Activated T-cell treated with anti-CD3 and anti-CD28 coated beads, Interleukin-2, amount 50 U/mL, for 72 hours (primary cell): ENCODE measurements at regions not wholly inside any gene's neighbourhood (a gene's known extent, or its start where the extent isn't known, plus 50 kb on each side); places are given as distances from the start of the nearest gene placed in this dataset.
"Not testable (repeated sequence)": the region's sequence is repeated elsewhere in the genome, so short reads cannot be mapped to it uniquely, and the experiment has no call there.

Experiments
- ATAC-seq, 2 donors: fragments of 150-1000 bp; cut with Tn5 transposase; replicated peaks in 1 of 2; 2 replicates each; pipeline ENCODE4 v1.10.0; 2021; ENCODE audit warnings: moderate library complexity in 2 of 2, mild to moderate bottlenecking in 1 of 2
- DNase-seq, 2 donors: peaks; one replicate each; pipeline ENCODE4 v3.0.0; 2021 to 2022; ENCODE audit warnings: mixed read lengths in 1 of 2
- H3K27ac Mint-ChIP-seq: one replicate; pipeline ENCODE4 v1.8.0; 2022; ENCODE audit warnings: mild to moderate bottlenecking, moderate library complexity, mixed read lengths
- H3K27me3 Mint-ChIP-seq: one replicate; pipeline ENCODE4 v1.8.0; 2022; ENCODE audit warnings: low read depth, mixed read lengths
- H3K36me3 Mint-ChIP-seq, 2 donors: one replicate each; pipeline ENCODE4 v1.8.0; 2022; ENCODE audit warnings: mixed read lengths in 2 of 2, mild to moderate bottlenecking in 1 of 2; ENCODE audit not compliant: insufficient read depth in 2 of 2
- H3K4me1 Mint-ChIP-seq: one replicate; pipeline ENCODE4 v1.8.0; 2022; ENCODE audit warnings: low read depth, mixed read lengths
- H3K4me3 Mint-ChIP-seq, 2 donors: one replicate each; pipeline ENCODE4 v1.8.0; 2022; ENCODE audit warnings: mild to moderate bottlenecking in 2 of 2, mixed read lengths in 2 of 2, moderate library complexity in 2 of 2
- H3K9me3 Mint-ChIP-seq, 2 donors: one replicate each; pipeline ENCODE4 v1.8.0; 2022; ENCODE audit warnings: mixed read lengths in 2 of 2

DNA sequence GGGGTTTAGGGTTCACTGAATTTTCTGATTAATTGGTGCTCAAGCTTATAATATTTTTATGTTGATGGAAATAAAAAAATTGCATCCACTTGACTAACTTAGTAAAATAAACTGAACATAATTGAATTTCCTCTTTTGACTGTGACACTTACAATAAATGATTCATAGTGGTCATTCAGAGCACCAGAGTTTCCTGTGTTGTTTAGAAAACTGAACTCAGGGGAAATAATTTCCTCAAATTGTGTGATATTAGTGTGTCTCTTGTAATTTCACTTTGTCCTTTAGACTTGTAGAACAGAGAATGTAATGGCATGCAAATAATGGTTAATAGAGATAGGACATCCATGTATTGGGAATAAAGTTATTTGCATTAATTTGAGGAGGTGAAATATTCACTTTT is 319.7 kb upstream of the MAN1A1 start:
- no peak overlapping the region for H3K27ac Mint-ChIP-seq
- no peak for ATAC-seq

DNA sequence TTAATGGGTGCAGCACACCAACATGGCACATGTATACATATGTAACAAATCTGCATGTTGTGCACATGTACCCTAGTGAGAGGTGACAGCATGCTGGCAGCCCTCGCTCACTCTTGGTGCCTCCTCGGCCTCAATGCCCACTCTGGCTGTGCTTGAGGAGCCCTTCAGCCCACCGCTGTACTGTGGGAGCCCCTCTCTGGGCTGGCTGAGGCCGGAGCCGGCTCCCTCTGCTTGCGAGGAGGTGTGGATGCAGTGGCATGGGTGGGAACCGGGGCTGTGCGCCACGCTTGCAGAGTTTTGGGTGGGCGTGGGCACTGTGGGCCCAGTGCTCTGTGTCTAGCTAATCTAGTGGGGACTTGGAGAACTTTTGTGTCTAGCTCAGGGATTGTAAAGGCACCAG is 315.9 kb upstream of the MAN1A1 start:
- H3K27me3 Mint-ChIP-seq, H3K9me3 Mint-ChIP-seq, H3K36me3 Mint-ChIP-seq, H3K4me3 Mint-ChIP-seq, DNase-seq, ATAC-seq, H3K4me1 Mint-ChIP-seq, H3K27ac Mint-ChIP-seq: not testable (repeated sequence)

More for the DNA sequence above, 319.7 kb upstream of the MAN1A1 start:
- no peaks in the 10 kb centered on the region for H3K9me3 Mint-ChIP-seq
- DNase-seq, result no peak
- peaks cover 6% of the 10 kb centered on the region for H3K27me3 Mint-ChIP-seq
- no peaks in the 10 kb centered on the region for H3K36me3 Mint-ChIP-seq
- no peaks in the 10 kb centered on the region for H3K4me1 Mint-ChIP-seq
- no peak overlapping the region for H3K4me3 Mint-ChIP-seq

DNA sequence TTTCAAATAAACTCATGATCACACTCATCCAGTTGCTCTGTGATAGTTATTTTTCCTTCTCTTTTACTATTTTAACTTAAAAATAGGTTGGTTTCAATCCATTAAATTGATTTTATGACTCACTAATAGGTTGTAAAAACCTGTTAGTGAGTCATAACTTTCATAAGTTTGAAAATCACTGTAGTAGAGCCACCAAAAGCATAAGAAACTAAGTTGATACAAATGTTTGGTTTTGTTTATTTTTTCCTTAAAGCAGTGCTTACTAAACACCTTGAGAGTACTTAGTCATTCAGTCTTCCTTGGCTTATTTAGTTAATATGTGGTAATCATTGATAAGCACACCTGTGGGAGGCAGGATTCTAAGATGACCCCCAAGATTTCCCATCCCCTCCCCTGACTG is 312.1 kb upstream of the MAN1A1 start:
- Mint-ChIP-seq H3K27me3 (no peaks in the 10 kb centered on the region), H3K4me1 (no peaks in the 10 kb centered on the region), H3K9me3 (no peaks in the 10 kb centered on the region), H3K27ac (no peak overlapping the region), H3K36me3 (no peaks in the 10 kb centered on the region), H3K4me3 (no peak overlapping the region)
- no peak for DNase-seq
- no peak for ATAC-seq

DNA sequence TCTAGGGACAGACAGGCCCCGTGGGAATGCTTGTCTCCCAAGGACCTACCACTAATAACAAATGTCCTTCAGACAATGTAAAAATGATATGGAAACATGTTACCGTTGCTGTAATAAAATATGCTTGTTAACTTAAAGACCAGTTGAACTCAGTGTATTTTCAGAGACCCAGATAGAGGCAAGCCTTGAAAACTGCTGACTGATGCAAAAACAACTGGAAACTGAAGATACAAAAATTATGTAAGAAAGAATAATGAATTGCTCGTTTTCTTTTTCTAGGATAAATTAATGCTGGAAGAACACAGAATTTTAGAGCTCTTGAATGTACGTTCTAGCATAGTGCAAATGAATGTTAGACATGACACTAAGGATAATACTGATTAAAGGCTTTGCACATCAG is 311.5 kb upstream of the MAN1A1 start:
- ATAC-seq (no peak), DNase-seq (no peak)
- Mint-ChIP-seq H3K27ac (no peak overlapping the region), H3K9me3 (no peaks in the 10 kb centered on the region), H3K36me3 (no peaks in the 10 kb centered on the region), H3K4me3 (no peak overlapping the region), H3K27me3 (no peaks in the 10 kb centered on the region), H3K4me1 (no peaks in the 10 kb centered on the region)

DNA sequence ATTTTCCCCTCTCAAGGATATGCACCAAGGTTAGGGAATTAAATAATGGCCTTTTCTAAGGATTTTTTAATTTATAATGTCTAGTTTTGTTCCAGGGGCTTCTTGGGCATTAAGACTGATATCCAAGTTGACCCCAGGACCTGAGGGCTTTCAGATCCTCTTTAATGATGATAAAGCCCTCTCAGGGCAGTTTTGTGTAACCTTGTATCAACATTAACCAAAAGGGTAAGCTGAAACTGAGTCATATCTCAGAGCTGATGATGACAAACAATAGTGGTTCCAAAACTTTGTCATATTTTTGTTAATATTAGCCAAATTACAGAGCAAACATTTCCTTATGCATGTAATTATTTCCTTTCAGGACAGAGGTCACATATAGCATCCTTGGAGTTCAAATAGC is 309.4 kb upstream of the MAN1A1 start:
- ATAC-seq, result no peak
- no peak overlapping the region for H3K27ac Mint-ChIP-seq

DNA sequence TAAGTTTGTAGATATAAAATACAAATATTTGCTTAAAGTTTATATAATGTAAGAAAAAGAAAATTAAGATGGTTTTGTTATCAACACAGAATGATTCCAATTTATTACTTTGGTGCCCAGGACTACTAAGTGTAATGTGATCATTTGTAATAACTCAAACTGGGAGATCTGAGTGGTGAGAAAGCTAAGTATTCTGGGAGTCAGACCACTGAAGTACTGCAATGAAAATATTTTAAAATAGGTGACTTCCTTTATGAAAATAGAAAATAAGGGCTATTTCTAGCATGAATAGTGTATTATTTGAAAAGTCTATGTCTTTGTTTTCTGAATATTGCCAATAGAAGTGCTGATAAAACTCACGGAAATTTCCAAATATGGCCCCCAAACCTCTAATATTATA is 305.6 kb upstream of the MAN1A1 start:
- no peak for ATAC-seq

More for the DNA sequence above, 309.4 kb upstream of the MAN1A1 start:
- no peak for DNase-seq
- Mint-ChIP-seq H3K9me3 (no peaks in the 10 kb centered on the region), H3K4me3 (no peak overlapping the region), H3K27me3 (no peaks in the 10 kb centered on the region), H3K36me3 (no peaks in the 10 kb centered on the region), H3K4me1 (no peaks in the 10 kb centered on the region)

DNA sequence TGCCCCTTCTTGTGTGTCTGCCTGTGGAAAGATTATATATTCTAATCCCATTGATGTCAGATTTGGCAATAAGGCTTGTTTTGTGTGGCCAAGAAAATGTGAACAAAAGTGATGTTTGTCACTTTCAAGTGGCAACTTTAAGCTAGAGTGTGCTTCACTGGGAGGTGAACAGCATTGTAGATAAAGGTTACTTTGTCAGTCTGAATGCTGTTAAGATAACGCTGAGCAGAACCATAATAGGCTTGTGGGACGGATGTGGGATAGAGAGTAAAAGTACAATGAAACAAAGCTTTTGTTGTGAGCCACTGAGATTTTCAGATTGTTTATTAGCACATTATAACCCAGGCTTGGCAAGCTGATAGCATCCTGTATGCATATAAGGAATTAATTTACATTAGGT is 303.8 kb upstream of the MAN1A1 start:
- Mint-ChIP-seq H3K36me3 (no peaks in the 10 kb centered on the region), H3K27me3 (no peaks in the 10 kb centered on the region), H3K4me1 (no peaks in the 10 kb centered on the region), H3K4me3 (no peak overlapping the region), H3K27ac (no peak overlapping the region), H3K9me3 (no peaks in the 10 kb centered on the region)
- ATAC-seq, result no peak
- DNase-seq, result no peak

More for the DNA sequence above, 305.6 kb upstream of the MAN1A1 start:
- no peaks in the 10 kb centered on the region for H3K36me3 Mint-ChIP-seq
- H3K27me3 Mint-ChIP-seq, result no peaks in the 10 kb centered on the region
- no peak overlapping the region for H3K27ac Mint-ChIP-seq
- H3K4me3 Mint-ChIP-seq, result no peak overlapping the region
- no peak for DNase-seq
- no peaks in the 10 kb centered on the region for H3K4me1 Mint-ChIP-seq
- H3K9me3 Mint-ChIP-seq, result no peaks in the 10 kb centered on the region

DNA sequence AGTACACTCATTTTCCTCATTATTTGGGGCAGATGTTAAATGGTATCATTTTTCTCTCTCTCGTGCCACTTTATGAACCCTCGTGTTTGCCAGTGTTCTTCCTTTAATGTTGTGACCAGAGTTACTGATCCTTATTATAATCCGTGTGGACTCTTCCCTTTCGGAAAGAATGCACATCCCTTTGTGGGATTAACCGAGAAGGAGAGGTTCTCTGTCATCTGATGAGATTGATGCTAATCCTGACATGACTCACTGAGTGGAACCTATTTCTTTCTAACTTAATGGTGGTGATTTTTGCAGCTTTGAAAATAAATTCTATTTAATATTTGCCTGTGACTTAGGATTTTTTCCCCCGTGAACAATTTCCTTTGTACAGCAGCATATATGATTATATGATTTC is 300.0 kb upstream of the MAN1A1 start:
- no peak overlapping the region for H3K4me3 Mint-ChIP-seq
- ATAC-seq (no peak), DNase-seq (no peak)
- no peaks in the 10 kb centered on the region for H3K27me3 Mint-ChIP-seq
- H3K36me3 Mint-ChIP-seq, result no peaks in the 10 kb centered on the region
- no peaks in the 10 kb centered on the region for H3K9me3 Mint-ChIP-seq
- no peak overlapping the region for H3K27ac Mint-ChIP-seq
- H3K4me1 Mint-ChIP-seq, result no peaks in the 10 kb centered on the region

DNA sequence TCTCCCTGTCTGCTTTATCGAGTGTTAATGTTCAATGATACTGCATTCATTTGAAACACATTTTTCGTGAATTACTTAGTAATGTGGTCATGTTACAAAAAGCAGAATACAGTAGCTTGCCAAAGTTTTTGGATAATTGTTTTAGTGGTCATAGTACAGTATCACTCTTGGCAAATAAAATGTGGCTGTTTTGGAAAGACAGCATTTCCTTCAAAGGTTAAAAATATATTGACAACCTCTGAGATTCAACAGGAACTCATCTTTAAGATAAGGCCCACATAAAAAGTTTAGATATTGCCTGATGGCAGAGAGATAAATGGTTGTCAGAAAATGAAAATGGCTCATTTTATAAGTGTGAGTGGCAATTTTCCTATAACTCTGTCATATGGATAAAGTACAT is 297.7 kb upstream of the MAN1A1 start:
- no peak for ATAC-seq
- no peak overlapping the region for H3K27ac Mint-ChIP-seq
- DNase-seq, result no peak
- no peaks in the 10 kb centered on the region for H3K36me3 Mint-ChIP-seq
- no peaks in the 10 kb centered on the region for H3K9me3 Mint-ChIP-seq
- no peaks in the 10 kb centered on the region for H3K4me1 Mint-ChIP-seq
- H3K4me3 Mint-ChIP-seq, result no peak overlapping the region
- H3K27me3 Mint-ChIP-seq, result no peaks in the 10 kb centered on the region

DNA sequence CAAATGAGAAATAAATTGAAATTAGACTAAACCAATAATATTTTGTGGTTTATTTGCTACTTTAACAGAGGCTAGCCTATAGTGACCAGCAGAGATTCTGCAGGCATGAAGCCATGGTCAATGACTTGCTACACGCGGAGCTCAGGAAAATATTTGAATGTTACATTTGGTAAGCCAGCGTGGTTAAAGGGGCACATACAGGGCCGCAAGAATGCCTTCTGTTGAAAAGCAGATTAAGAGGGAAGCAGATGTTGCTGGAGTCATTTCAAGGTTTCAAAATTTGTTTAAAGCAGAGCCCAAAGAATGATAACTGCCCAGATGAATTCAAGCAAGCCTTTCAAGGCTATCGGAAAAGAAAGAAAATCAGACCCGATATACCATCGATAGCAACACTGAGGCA is 294.3 kb upstream of the MAN1A1 start:
- Mint-ChIP-seq H3K27ac (no peak overlapping the region), H3K27me3 (no peaks in the 10 kb centered on the region), H3K9me3 (no peaks in the 10 kb centered on the region), H3K36me3 (no peaks in the 10 kb centered on the region), H3K4me1 (no peaks in the 10 kb centered on the region), H3K4me3 (no peak overlapping the region)
- ATAC-seq (no peak), DNase-seq (no peak)

DNA sequence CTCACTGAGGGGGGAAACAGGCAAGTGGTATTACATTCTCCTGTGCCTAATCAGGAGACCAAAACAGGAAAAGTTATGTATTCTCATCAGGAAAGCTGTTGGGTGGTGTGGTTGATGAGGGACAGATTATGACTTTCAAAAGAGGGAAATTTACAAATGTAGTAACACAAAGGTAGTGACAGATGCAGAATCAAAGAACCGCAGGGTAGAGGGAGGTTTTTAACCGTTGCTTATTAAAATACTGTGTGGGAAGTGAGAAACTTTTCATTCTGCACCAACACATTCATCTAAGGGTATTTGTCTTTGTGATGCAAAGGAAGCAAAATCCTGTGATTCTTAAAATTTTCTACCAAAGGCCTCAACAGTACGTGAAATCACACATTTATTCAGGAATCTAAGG is 288.2 kb upstream of the MAN1A1 start:
- ATAC-seq (no peak), DNase-seq (no peak)
- no peaks in the 10 kb centered on the region for H3K9me3 Mint-ChIP-seq
- no peaks in the 10 kb centered on the region for H3K36me3 Mint-ChIP-seq
- no peak overlapping the region for H3K27ac Mint-ChIP-seq
- no peaks in the 10 kb centered on the region for H3K27me3 Mint-ChIP-seq
- no peak overlapping the region for H3K4me3 Mint-ChIP-seq
- peaks cover 6% of the 10 kb centered on the region for H3K4me1 Mint-ChIP-seq

DNA sequence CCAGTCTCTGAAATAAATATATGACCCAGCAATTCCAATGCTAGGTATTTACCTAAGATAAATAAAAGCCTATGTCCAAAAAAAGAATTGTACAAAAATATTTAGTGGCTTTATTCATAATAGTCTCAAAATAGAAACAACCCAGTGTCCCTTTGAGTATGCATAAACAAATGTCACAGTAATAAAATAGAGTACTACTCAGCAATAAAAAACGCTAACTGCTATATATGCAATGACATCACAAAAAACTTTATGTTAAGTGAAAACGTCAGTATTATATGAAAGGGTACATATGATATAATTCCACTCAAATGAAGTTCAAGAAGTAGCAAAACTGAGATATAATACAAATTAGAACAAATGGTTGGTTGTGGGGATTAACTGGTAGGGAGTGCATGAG is 286.5 kb upstream of the MAN1A1 start:
- no peak for ATAC-seq
- H3K36me3 Mint-ChIP-seq, result no peaks in the 10 kb centered on the region
- no peak overlapping the region for H3K27ac Mint-ChIP-seq
- DNase-seq, result no peak
- H3K9me3 Mint-ChIP-seq, result no peaks in the 10 kb centered on the region
- no peaks in the 10 kb centered on the region for H3K27me3 Mint-ChIP-seq
- peaks cover 6% of the 10 kb centered on the region for H3K4me1 Mint-ChIP-seq
- H3K4me3 Mint-ChIP-seq, result no peak overlapping the region

DNA sequence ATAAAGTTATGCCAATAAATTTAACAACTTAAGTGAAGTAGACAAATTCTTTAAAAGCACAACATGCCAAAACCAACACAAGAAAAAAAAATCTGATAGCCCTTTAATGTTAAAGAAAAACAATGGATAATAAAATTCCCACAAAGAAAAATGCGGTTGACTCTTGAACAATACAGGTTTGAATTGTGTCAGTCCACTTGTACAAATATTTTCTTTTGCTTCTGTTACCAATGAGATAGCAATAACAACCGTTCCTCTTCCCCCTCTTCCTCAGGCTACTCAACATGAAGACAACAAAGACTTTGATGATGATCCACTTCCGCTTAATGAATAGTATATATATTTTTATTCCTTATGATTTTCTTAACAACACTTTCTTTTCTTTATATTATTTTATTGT is 283.9 kb upstream of the MAN1A1 start:
- DNase-seq, result no peak
- no peak overlapping the region for H3K4me3 Mint-ChIP-seq
- no peaks in the 10 kb centered on the region for H3K27me3 Mint-ChIP-seq
- no peak overlapping the region for H3K27ac Mint-ChIP-seq
- H3K36me3 Mint-ChIP-seq, result no peaks in the 10 kb centered on the region
- no peak for ATAC-seq
- H3K9me3 Mint-ChIP-seq, result no peaks in the 10 kb centered on the region
- H3K4me1 Mint-ChIP-seq, result peaks cover 6% of the 10 kb centered on the region

DNA sequence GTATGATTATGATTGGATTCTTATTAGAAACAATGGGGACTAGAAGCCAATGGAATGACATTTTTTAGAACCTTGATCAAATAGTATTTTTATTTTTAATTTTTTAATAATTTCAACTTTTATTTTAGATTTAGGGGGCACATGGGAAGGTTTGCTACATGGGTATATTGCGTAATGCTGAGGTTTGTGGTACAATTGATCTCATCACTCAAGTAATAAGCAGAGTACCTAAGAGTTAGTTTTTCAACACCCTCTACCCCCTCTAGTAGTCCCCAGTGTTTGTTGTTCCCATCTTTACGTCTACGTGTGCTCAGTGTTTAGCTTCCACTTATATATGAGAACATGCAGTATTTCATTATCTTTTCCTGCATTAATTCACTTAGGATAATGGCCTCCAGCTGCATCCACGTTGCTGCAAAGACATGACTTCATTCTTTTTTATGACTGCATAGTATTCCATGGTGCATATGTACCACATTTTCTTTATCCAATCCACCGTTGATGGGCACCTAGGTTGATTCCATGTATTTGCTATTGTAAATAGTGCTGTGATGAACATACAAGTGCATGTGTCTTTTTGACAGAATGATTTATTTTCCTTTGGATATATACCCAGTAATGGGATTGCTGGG is 281.1 kb upstream of the MAN1A1 start:
- Mint-ChIP-seq H3K4me3 (no peak overlapping the region), H3K9me3 (no peaks in the 10 kb centered on the region), H3K4me1 (no peaks in the 10 kb centered on the region), H3K27ac (no peak overlapping the region), H3K36me3 (no peaks in the 10 kb centered on the region), H3K27me3 (no peaks in the 10 kb centered on the region)
- no peak for ATAC-seq
- DNase-seq, result no peak
